ENCODE measurements at regions not wholly inside any gene's neighbourhood (a gene's known extent, or its start where the extent isn't known, plus 50 kb on each side); places are given as distances from the start of the nearest gene placed in this dataset.

- H3K4me3 ChIP-seq: no peak overlapping the region
- TF ChIP-seq POLR2A (IDR thresholded peaks at IDR 0.05): no peak
- TF ChIP-seq POLR2AphosphoS5 (IDR thresholded peaks at IDR 0.05): no peak
- TF ChIP-seq CTCF (IDR thresholded peaks at IDR 0.05): no peak
- TF ChIP-seq EP300 (IDR thresholded peaks at IDR 0.05): no peak
- H3K36me3 ChIP-seq: no peaks in the 10 kb centered on the region
- H3K4me1 ChIP-seq: no peaks in the 10 kb centered on the region
- no peak overlapping the region for H3K27ac ChIP-seq
- H3K27me3 ChIP-seq: no peaks in the 10 kb centered on the region
- DNase-seq (ENCODE audit: low spot score in 2 of 2): no peak
- no peaks in the 10 kb centered on the region for H3K9me3 ChIP-seq
- WGBS: 92% methylated on average over 5 of the region's 5 CpGs
These were observed 188.1 kb upstream of the BMP2 start for GRCh38 chr20:6579417-6579816.

GRCh38 chr20:6577451-6577850, 190.0 kb upstream of the BMP2 start:
- H3K27ac ChIP-seq: no peak overlapping the region
- no peaks in the 10 kb centered on the region for H3K9me3 ChIP-seq
- H3K4me1 ChIP-seq: no peaks in the 10 kb centered on the region
- 86% methylated on average over 1 of the region's 1 CpG for WGBS
- TF ChIP-seq POLR2AphosphoS5 (IDR thresholded peaks at IDR 0.05): no peak
- TF ChIP-seq EP300 (IDR thresholded peaks at IDR 0.05): no peak
- no peak for TF ChIP-seq CTCF (IDR thresholded peaks at IDR 0.05)
- TF ChIP-seq POLR2A (IDR thresholded peaks at IDR 0.05): no peak
- no peaks in the 10 kb centered on the region for H3K36me3 ChIP-seq
- H3K27me3 ChIP-seq: no peaks in the 10 kb centered on the region
- H3K4me3 ChIP-seq: no peak overlapping the region
- DNase-seq (ENCODE audit: low spot score in 2 of 2): no peak

GRCh38 chr20:6576726-6577125, 190.8 kb upstream of the BMP2 start:
- 66% methylated on average over 3 of the region's 3 CpGs for WGBS
- Histone ChIP-seq H3K36me3 (no peaks in the 10 kb centered on the region), H3K9me3 (no peaks in the 10 kb centered on the region), H3K4me1 (no peaks in the 10 kb centered on the region), H3K4me3 (no peak overlapping the region), H3K27ac (no peak overlapping the region), H3K27me3 (no peaks in the 10 kb centered on the region)
- no peak for DNase-seq (ENCODE audit: low spot score in 2 of 2)
- TF ChIP-seq POLR2AphosphoS5 (IDR thresholded peaks at IDR 0.05) (no peak), EP300 (IDR thresholded peaks at IDR 0.05) (no peak), CTCF (IDR thresholded peaks at IDR 0.05) (no peak), POLR2A (IDR thresholded peaks at IDR 0.05) (no peak)

- no peak overlapping the region for H3K4me3 ChIP-seq
- no peak for DNase-seq (ENCODE audit: low spot score in 2 of 2)
- 61% methylated on average over 7 of the region's 7 CpGs for WGBS
- H3K4me1 ChIP-seq: no peaks in the 10 kb centered on the region
- H3K27me3 ChIP-seq: no peaks in the 10 kb centered on the region
- no peaks in the 10 kb centered on the region for H3K36me3 ChIP-seq
- no peaks in the 10 kb centered on the region for H3K9me3 ChIP-seq
- no peak overlapping the region for H3K27ac ChIP-seq
- TF ChIP-seq POLR2A (IDR thresholded peaks at IDR 0.05): no peak
- TF ChIP-seq POLR2AphosphoS5 (IDR thresholded peaks at IDR 0.05): no peak
- no peak for TF ChIP-seq CTCF (IDR thresholded peaks at IDR 0.05)
- TF ChIP-seq EP300 (IDR thresholded peaks at IDR 0.05): no peak
These were observed 191.5 kb upstream of the BMP2 start for GRCh38 chr20:6575912-6576401.

GRCh38 chr20:6566821-6567220, 200.7 kb upstream of the BMP2 start:
- Histone ChIP-seq H3K4me3 (no peak overlapping the region), H3K9me3 (no peaks in the 10 kb centered on the region), H3K27ac (no peak overlapping the region), H3K36me3 (no peaks in the 10 kb centered on the region), H3K27me3 (no peaks in the 10 kb centered on the region), H3K4me1 (no peaks in the 10 kb centered on the region)
- 61% methylated on average over 3 of the region's 3 CpGs for WGBS
- no peak for TF ChIP-seq POLR2A (IDR thresholded peaks at IDR 0.05)
- no peak for TF ChIP-seq CTCF (IDR thresholded peaks at IDR 0.05)
- TF ChIP-seq POLR2AphosphoS5 (IDR thresholded peaks at IDR 0.05): no peak
- no peak for TF ChIP-seq EP300 (IDR thresholded peaks at IDR 0.05)
- DNase-seq (ENCODE audit: low spot score in 2 of 2): no peak

Measured in suprapubic skin (tissue), 4 donors.